HEK293 (cell line): ENCODE measurements at regions not wholly inside any gene's neighbourhood (a gene's known extent, or its start where the extent isn't known, plus 50 kb on each side); places are given as distances from the start of the nearest gene placed in this dataset.

Experiments
- CTCF ChIA-PET: fragments of 350-600 bp; formaldehyde crosslinking; extraction: SDS; loops from one replicate; lab custom pipeline; 2021; ENCODE audit warnings: antibody characterized with exemption; lab: Yijun Ruan, JAX
- POLR2A ChIA-PET: fragments of 300-600 bp; formaldehyde crosslinking; extraction: SDS; loops from one replicate; lab custom pipeline; 2020; ENCODE audit warnings: antibody characterized with exemption, inconsistent platforms; lab: Yijun Ruan, JAX
- H3K27ac ChIP-seq: fragments of 200-500 bp; sonication (Bioruptor generic); 2 replicates; pipeline ENCODE4 v1.5.1; 2014; ENCODE audit warnings: low read depth, low read length, control low read depth, inconsistent platforms; ENCODE audit errors: extremely low read depth
- H3K36me3 ChIP-seq, 2 experiments: fragments of 200-500 bp in 1 of 2; sonication (Bioruptor generic) in 1 of 2; 1 replicate in 1 of 2; 2 replicates in 1 of 2; pipeline ENCODE4 v1.5.1; 2014 to 2017; ENCODE audit warnings: inconsistent platforms in 2 of 2, low read length in 2 of 2; ENCODE audit not compliant: control insufficient read depth in 2 of 2, insufficient read depth in 1 of 2
- H3K4me1 ChIP-seq: fragments of 200-500 bp; sonication (Bioruptor generic); 2 replicates; pipeline ENCODE4 v1.5.1; 2014; ENCODE audit warnings: mild to moderate bottlenecking, low read length, inconsistent platforms; ENCODE audit not compliant: control insufficient read depth, insufficient read depth
- H3K4me3 ChIP-seq: 2 replicates; pipeline ENCODE4 v1.5.1; 2011; ENCODE audit warnings: low read depth, mild to moderate bottlenecking, control low read depth, low read length, moderate library complexity
- H3K9me3 ChIP-seq: fragments of 200-500 bp; sonication (Bioruptor generic); 2 replicates; pipeline ENCODE4 v1.5.1; 2014; ENCODE audit warnings: low read depth, low read length, inconsistent platforms; ENCODE audit not compliant: control insufficient read depth, insufficient read depth
- BCL11B ChIP-seq: fragments of 450-650 bp; formaldehyde crosslinking; IDR thresholded peaks from 2 replicates; pipeline ENCODE4 v1.5.1; 2016; ENCODE audit warnings: low read depth, missing biosample characterization, missing genetic modification characterization
- FEZF1 ChIP-seq: fragments of 450-650 bp; formaldehyde crosslinking; IDR thresholded peaks from 2 replicates; pipeline ENCODE4 v1.5.1; 2016; ENCODE audit warnings: missing biosample characterization, missing genetic modification characterization
- HOXD13 ChIP-seq: sonication (generic); formaldehyde crosslinking; IDR thresholded peaks from 2 replicates; pipeline ENCODE4 v1.8.0; 2022; ENCODE audit warnings: missing genetic modification reagents, borderline replicate concordance
- KLF9 ChIP-seq: fragments of 450-650 bp; formaldehyde crosslinking; IDR thresholded peaks from 2 replicates; pipeline ENCODE4 v1.5.1; 2016; ENCODE audit warnings: missing biosample characterization, missing genetic modification characterization, low read depth
- OSR2 ChIP-seq: fragments of 450-650 bp; formaldehyde crosslinking; IDR thresholded peaks from 2 replicates; pipeline ENCODE4 v1.5.1; 2016; ENCODE audit warnings: missing biosample characterization, missing genetic modification characterization
- SP3 ChIP-seq: fragments of 450-650 bp; formaldehyde crosslinking; IDR thresholded peaks from 2 replicates; pipeline ENCODE4 v1.5.1; 2016; ENCODE audit warnings: missing biosample characterization, missing genetic modification characterization
- ZFP37 ChIP-seq: fragments of 450-650 bp; formaldehyde crosslinking; IDR thresholded peaks from 2 replicates; pipeline ENCODE4 v1.5.1; 2016; ENCODE audit warnings: missing biosample characterization, missing genetic modification characterization
- ZNF239 ChIP-seq: fragments of 450-650 bp; formaldehyde crosslinking; IDR thresholded peaks from 2 replicates; pipeline ENCODE4 v1.5.1; 2016; ENCODE audit warnings: missing biosample characterization, missing genetic modification characterization
- ZNF324 ChIP-seq: fragments of 450-650 bp; formaldehyde crosslinking; IDR thresholded peaks from 2 replicates; pipeline ENCODE4 v1.5.1; 2016; ENCODE audit warnings: missing biosample characterization, missing genetic modification characterization
- ZNF37A ChIP-seq: fragments of 450-650 bp; IDR thresholded peaks from 2 replicates; pipeline ENCODE4 v1.5.1; 2018; ENCODE audit warnings: missing biosample characterization, missing genetic modification characterization
- ZNF48 ChIP-seq: fragments of 450-650 bp; formaldehyde crosslinking; IDR thresholded peaks from 2 replicates; pipeline ENCODE4 v1.5.1; 2016; ENCODE audit warnings: missing biosample characterization, missing genetic modification characterization
- ZNF529 ChIP-seq: fragments of 450-650 bp; formaldehyde crosslinking; IDR thresholded peaks from 2 replicates; pipeline ENCODE4 v1.5.1; 2017; ENCODE audit warnings: missing genetic modification characterization, missing biosample characterization; ENCODE audit not compliant: insufficient replicate concordance
- ZNF560 ChIP-seq: fragments of 450-650 bp; formaldehyde crosslinking; IDR thresholded peaks from 2 replicates; pipeline ENCODE4 v1.5.1; 2017; ENCODE audit warnings: missing biosample characterization, missing genetic modification characterization, borderline replicate concordance
- ZNF621 ChIP-seq: fragments of 450-650 bp; formaldehyde crosslinking; IDR thresholded peaks from 2 replicates; pipeline ENCODE4 v1.5.1; 2017; ENCODE audit warnings: missing biosample characterization, missing genetic modification characterization
- ZNF624 ChIP-seq: fragments of 450-650 bp; formaldehyde crosslinking; IDR thresholded peaks from 2 replicates; pipeline ENCODE4 v1.5.1; 2017; ENCODE audit warnings: missing biosample characterization, missing genetic modification characterization
- ZNF626 ChIP-seq: fragments of 450-650 bp; sonication (Bioruptor Pico); formaldehyde crosslinking; IDR thresholded peaks from 2 replicates; pipeline ENCODE4 v1.5.1; 2018; ENCODE audit warnings: missing biosample characterization, missing genetic modification characterization, inconsistent platforms
- TF ChIP-seq, protein P1 (sequence below): fragments of 450-650 bp; formaldehyde crosslinking; IDR thresholded peaks from 2 replicates; pipeline ENCODE4 v1.5.1; 2016; ENCODE audit warnings: missing biosample characterization, missing genetic modification characterization
- TF ChIP-seq, protein P2 (sequence below): fragments of 450-650 bp; formaldehyde crosslinking; IDR thresholded peaks from 2 replicates; pipeline ENCODE4 v1.5.1; 2016; ENCODE audit warnings: missing biosample characterization, missing genetic modification characterization
- TF ChIP-seq, protein P3 (sequence below): fragments of 450-650 bp; formaldehyde crosslinking; IDR thresholded peaks from 2 replicates; pipeline ENCODE4 v1.5.1; 2016; ENCODE audit warnings: missing biosample characterization, missing genetic modification characterization

DNA sequence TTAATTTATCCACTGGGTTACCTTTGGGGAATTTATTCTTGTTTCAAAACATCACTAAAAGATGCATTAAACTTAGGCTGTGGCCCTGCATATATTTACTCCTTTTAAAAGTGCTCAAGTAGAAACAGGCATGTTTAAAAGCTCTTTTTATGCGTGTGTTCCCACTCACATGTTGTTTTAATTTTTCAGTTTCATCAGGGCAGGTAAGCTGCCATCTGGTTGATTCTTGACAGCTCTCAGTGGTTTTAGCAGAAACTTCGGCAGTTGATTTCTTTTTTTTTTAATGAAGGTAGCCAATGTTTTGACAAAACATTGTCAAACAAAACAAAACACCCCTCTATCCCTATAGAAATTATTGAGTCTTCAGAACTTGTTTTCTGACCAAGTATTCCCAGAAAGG is 89.6 kb upstream of the LGR5 start:
- CTCF ChIA-PET = no interaction called here
- TF ChIP-seq, protein P1, sequence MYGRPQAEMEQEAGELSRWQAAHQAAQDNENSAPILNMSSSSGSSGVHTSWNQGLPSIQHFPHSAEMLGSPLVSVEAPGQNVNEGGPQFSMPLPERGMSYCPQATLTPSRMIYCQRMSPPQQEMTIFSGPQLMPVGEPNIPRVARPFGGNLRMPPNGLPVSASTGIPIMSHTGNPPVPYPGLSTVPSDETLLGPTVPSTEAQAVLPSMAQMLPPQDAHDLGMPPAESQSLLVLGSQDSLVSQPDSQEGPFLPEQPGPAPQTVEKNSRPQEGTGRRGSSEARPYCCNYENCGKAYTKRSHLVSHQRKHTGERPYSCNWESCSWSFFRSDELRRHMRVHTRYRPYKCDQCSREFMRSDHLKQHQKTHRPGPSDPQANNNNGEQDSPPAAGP (tag by site-specific recombination) = no peak
- POLR2A ChIA-PET = no interaction called here
- Histone ChIP-seq H3K4me1 (no peaks in the 10 kb centered on the region), H3K36me3 (no peaks in the 10 kb centered on the region), H3K4me3 (no peak overlapping the region), H3K9me3 (no peaks in the 10 kb centered on the region), H3K27ac (no peak overlapping the region)

DNA sequence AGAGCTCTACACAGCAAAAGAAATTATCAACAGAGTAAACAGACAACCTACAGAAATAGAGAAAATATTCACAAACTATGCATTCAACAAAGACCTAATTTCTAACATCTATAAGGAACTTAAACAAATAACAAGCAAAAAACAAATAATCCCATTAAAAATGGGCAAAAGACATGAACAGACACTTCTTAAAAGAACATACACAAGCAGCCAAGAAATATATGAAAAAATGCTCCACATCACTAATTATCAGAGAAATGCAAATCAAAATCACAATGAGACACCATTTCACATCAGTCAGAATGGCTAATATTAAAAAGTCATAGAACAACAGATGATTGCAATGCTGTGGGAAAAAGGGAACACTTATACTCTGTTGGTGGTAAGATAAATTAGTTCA is 100.7 kb upstream of the LGR5 start:
- POLR2A ChIA-PET = no interaction called here
- no peak for TF ChIP-seq SP3 (tag by site-specific recombination)
- TF ChIP-seq ZNF560 = no peak
- no peak for TF ChIP-seq ZNF529 (tag by site-specific recombination)
- TF ChIP-seq ZFP37 (tag by site-specific recombination) = no peak
- no peak for TF ChIP-seq OSR2
- TF ChIP-seq ZNF239 (tag by site-specific recombination) = no peak
- TF ChIP-seq, protein P2, sequence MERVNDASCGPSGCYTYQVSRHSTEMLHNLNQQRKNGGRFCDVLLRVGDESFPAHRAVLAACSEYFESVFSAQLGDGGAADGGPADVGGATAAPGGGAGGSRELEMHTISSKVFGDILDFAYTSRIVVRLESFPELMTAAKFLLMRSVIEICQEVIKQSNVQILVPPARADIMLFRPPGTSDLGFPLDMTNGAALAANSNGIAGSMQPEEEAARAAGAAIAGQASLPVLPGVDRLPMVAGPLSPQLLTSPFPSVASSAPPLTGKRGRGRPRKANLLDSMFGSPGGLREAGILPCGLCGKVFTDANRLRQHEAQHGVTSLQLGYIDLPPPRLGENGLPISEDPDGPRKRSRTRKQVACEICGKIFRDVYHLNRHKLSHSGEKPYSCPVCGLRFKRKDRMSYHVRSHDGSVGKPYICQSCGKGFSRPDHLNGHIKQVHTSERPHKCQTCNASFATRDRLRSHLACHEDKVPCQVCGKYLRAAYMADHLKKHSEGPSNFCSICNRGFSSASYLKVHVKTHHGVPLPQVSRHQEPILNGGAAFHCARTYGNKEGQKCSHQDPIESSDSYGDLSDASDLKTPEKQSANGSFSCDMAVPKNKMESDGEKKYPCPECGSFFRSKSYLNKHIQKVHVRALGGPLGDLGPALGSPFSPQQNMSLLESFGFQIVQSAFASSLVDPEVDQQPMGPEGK (tag by site-specific recombination) = no peak
- TF ChIP-seq BCL11B = no peak
- no peak for TF ChIP-seq ZNF48
- no peak for TF ChIP-seq FEZF1 (tag by site-specific recombination)
- no peaks in the 10 kb centered on the region for H3K9me3 ChIP-seq
- H3K36me3 ChIP-seq = no peaks in the 10 kb centered on the region
- H3K4me3 ChIP-seq = no peak overlapping the region
- CTCF ChIA-PET = no interaction called here
- no peak overlapping the region for H3K27ac ChIP-seq
- no peaks in the 10 kb centered on the region for H3K4me1 ChIP-seq

DNA sequence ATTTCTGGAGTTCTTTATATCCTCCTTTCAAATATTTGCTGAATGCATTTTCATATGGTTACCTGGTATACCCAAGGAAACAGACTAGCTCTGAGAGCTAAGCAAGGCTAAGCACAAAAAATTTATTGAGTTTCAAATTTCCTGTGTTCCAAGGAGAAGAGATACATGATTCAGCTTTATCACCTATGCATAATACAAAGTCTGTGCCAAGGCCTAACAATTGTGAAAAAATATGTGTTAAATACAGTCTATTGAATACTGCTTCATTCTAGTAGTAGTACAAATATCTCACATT is 103.7 kb upstream of the LGR5 start:
- TF ChIP-seq ZNF324 = no peak
- TF ChIP-seq, protein P3, sequence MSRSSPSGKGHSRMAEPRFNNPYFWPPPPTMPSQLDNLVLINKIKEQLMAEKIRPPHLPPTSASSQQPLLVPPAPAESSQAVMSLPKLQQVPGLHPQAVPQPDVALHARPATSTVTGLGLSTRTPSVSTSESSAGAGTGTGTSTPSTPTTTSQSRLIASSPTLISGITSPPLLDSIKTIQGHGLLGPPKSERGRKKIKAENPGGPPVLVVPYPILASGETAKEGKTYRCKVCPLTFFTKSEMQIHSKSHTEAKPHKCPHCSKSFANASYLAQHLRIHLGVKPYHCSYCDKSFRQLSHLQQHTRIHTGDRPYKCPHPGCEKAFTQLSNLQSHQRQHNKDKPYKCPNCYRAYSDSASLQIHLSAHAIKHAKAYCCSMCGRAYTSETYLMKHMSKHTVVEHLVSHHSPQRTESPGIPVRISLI (tag by site-specific recombination) = no peak
- TF ChIP-seq ZNF239 (tag by site-specific recombination) = no peak
- no peak for TF ChIP-seq ZNF626 (tag by site-specific recombination)
- TF ChIP-seq KLF9 (tag by site-specific recombination) = no peak
- TF ChIP-seq ZNF621 = no peak
- no peak for TF ChIP-seq HOXD13
- no peak for TF ChIP-seq ZNF37A (tag by site-specific recombination)
- no peak for TF ChIP-seq ZNF624
- Histone ChIP-seq H3K4me3 (no peak overlapping the region), H3K9me3 (no peaks in the 10 kb centered on the region), H3K4me1 (no peaks in the 10 kb centered on the region), H3K36me3 (no peaks in the 10 kb centered on the region), H3K27ac (no peak overlapping the region)
- POLR2A ChIA-PET = no interaction called here
- CTCF ChIA-PET = interaction anchor here (0.6 kb wide), 1 partner anchor 56 kb away, joined by 3 read pairs; no protein-coding TSS in a partner anchor
